ENCODE measurements at regions not wholly inside any gene's neighbourhood (a gene's known extent, or its start where the extent isn't known, plus 50 kb on each side); places are given as distances from the start of the nearest gene placed in this dataset.
"Not testable (repeated sequence)": the region's sequence is repeated elsewhere in the genome, so short reads cannot be mapped to it uniquely, and the experiment has no call there.

DNA sequence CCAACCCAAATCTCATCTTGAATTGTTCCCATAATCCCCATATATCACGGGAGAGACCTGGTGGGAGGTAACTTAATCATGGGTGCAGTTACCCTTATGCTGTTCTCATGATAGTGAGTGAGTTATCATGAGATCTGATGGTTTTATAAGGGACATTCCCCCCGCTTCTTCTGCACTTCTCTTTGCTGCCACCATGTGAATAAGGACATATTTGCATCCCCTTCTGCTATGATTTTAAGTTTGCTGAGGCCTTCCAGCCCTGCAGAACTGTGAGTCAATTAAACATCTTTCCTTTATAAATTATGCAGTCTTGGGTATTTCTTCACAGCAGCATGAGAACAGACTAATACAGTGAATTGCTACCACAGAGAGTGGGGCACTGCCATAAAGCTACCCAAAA, 179.1 kb downstream of the LRIG3 start:
- H3K4me3 ChIP-seq = no peak overlapping the region
- TF ChIP-seq, protein P1, sequence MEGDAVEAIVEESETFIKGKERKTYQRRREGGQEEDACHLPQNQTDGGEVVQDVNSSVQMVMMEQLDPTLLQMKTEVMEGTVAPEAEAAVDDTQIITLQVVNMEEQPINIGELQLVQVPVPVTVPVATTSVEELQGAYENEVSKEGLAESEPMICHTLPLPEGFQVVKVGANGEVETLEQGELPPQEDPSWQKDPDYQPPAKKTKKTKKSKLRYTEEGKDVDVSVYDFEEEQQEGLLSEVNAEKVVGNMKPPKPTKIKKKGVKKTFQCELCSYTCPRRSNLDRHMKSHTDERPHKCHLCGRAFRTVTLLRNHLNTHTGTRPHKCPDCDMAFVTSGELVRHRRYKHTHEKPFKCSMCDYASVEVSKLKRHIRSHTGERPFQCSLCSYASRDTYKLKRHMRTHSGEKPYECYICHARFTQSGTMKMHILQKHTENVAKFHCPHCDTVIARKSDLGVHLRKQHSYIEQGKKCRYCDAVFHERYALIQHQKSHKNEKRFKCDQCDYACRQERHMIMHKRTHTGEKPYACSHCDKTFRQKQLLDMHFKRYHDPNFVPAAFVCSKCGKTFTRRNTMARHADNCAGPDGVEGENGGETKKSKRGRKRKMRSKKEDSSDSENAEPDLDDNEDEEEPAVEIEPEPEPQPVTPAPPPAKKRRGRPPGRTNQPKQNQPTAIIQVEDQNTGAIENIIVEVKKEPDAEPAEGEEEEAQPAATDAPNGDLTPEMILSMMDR (IDR thresholded peaks at IDR 0.05) = no peak
- no peaks in the 10 kb centered on the region for H3K27me3 ChIP-seq (ENCODE audit: low read depth)
- no peak for DNase-seq
- intact Hi-C loops (cut with DNase I) = no loop called here
- no peaks in the 10 kb centered on the region for H3K36me3 ChIP-seq
- no peaks in the 10 kb centered on the region for H3K9me3 ChIP-seq
- no peak for ATAC-seq
- H3K4me1 ChIP-seq = no peaks in the 10 kb centered on the region
- no peak overlapping the region for H3K27ac ChIP-seq

DNA sequence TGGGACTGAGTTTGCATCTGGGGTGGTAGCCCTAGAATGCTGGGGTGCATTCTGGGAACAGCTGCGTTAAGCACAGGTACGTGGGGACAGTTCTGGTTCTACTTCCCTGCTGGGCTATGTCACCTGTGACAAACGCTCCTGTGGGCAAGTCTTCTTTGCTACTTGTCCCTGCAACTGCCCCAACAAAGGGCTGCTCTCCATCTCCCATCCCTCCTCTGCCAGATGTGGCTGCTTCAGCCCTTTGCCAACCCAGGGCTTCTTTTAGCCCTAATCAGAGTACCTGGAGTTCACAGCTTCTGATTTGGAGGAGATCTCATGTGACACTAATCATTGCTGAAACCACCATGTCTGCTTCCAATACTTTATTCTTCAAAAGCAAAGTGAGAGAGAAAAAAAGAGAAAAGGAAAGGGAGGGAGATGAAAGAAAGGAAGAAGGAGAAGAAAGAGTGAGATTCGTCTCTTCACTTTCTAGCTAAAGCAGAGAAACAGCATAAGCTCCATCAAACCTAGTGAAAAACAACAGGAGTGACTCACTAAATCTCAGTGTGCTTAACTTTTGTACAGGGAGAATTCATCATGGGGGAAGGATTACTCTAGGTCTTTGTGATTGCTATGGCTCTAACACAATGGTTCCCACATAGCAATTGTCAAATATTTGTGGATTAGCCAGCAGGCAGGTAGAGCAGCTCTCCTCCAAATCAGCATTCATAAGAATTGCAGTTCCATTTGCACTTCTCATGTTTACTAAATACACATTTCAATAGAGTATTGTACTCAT, 174.8 kb downstream of the LRIG3 start:
- no peaks in the 10 kb centered on the region for H3K4me1 ChIP-seq
- DNase-seq = no peak
- no peaks in the 10 kb centered on the region for H3K27me3 ChIP-seq (ENCODE audit: low read depth)
- no peak for ATAC-seq
- H3K4me3 ChIP-seq = no peak overlapping the region
- intact Hi-C loops (cut with DNase I) = no loop called here
- TF ChIP-seq, protein P1 (IDR thresholded peaks at IDR 0.05) = no peak
- no peaks in the 10 kb centered on the region for H3K9me3 ChIP-seq
- no peak overlapping the region for H3K27ac ChIP-seq
- H3K36me3 ChIP-seq = no peaks in the 10 kb centered on the region

GRCh38 chr12:58747533-58747932, 172.8 kb downstream of the LRIG3 start:
- Histone ChIP-seq H3K4me1 (no peaks in the 10 kb centered on the region), H3K27ac (no peak overlapping the region), H3K36me3 (no peaks in the 10 kb centered on the region), H3K27me3 (ENCODE audit: low read depth) (no peaks in the 10 kb centered on the region), H3K9me3 (no peaks in the 10 kb centered on the region), H3K4me3 (no peak overlapping the region)
- DNase-seq (no peak), ATAC-seq (no peak)
- intact Hi-C loops (cut with DNase I) = no loop called here
- TF ChIP-seq, protein P1 (IDR thresholded peaks at IDR 0.05) = no peak

- intact Hi-C loops (cut with DNase I) = no loop called here
- H3K9me3 ChIP-seq = no peaks in the 10 kb centered on the region
- no peak for ATAC-seq
- H3K4me3 ChIP-seq = no peak overlapping the region
- TF ChIP-seq, protein P1 (IDR thresholded peaks at IDR 0.05) = no peak
- H3K27ac ChIP-seq = no peak overlapping the region
- no peak for DNase-seq
- H3K36me3 ChIP-seq = no peaks in the 10 kb centered on the region
- no peaks in the 10 kb centered on the region for H3K27me3 ChIP-seq (ENCODE audit: low read depth)
- H3K4me1 ChIP-seq = no peaks in the 10 kb centered on the region
Measured at GRCh38 chr12:58750484-58750883, 169.8 kb downstream of the LRIG3 start.

DNA sequence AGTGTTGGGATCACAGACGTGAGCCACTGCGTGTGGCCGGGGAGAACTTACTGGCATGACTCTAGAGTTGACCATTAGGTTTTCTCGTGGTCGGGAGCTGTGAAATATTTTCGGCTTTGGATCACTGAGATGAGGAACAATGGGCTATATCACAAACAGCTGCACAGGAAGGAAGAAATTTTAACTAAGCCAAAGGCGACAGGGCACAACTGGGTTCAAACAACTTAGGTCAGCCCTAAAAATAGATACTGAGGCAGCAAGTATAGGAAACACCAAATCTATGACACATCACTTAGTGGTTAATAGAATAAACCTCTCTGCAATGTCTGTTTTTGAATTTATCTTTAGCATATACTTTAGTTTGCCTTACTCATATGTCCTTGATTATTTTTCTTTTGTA, 162.9 kb downstream of the LRIG3 start:
- Histone ChIP-seq H3K9me3 (no peaks in the 10 kb centered on the region), H3K27ac (no peak overlapping the region), H3K4me3 (no peak overlapping the region), H3K27me3 (ENCODE audit: low read depth) (no peaks in the 10 kb centered on the region), H3K36me3 (no peaks in the 10 kb centered on the region), H3K4me1 (no peaks in the 10 kb centered on the region)
- ATAC-seq (no peak), DNase-seq (no peak)
- TF ChIP-seq, protein P1 (IDR thresholded peaks at IDR 0.05) = no peak
- intact Hi-C loops (cut with DNase I) = no loop called here

DNA sequence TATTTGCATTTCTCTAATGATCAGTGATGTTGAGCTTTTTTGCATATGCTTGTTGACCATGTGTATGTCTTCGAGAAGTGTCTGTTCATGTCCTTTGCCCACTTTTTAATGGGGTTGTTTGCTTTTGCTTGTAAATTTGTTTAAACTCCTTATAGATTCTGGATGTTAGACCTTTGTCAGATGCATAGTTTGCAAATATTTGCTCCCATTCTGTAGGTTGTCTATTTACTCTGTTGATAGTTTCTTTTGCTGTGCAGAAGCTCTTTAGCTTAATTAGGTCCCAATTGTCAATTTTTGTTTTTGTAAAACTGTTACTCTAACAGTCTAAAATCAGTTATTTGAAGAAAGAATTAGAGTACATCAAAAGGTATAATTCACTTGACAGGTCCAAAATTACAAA, 160.6 kb downstream of the LRIG3 start:
- H3K27ac ChIP-seq; H3K4me3 ChIP-seq; H3K4me1 ChIP-seq; H3K36me3 ChIP-seq; ATAC-seq; intact Hi-C loops (cut with DNase I); DNase-seq; H3K9me3 ChIP-seq; H3K27me3 ChIP-seq (ENCODE audit: low read depth): not testable (repeated sequence)
